BE2C (cell line): ENCODE measurements at regions not wholly inside any gene's neighbourhood (a gene's known extent, or its start where the extent isn't known, plus 50 kb on each side); places are given as distances from the start of the nearest gene placed in this dataset.

Experiments used
- DNase-seq: peaks from one replicate; pipeline ENCODE4 v3.0.0-alpha.2; 2020
- H3K27me3 ChIP-seq: fragments of 250-450 bp; sonication (Bioruptor Pico); 2 replicates; pipeline ENCODE4 v1.5.1; 2020; ENCODE audit warnings: mild to moderate bottlenecking
- H3K36me3 ChIP-seq: fragments of 250-450 bp; sonication (Bioruptor Pico); 2 replicates; pipeline ENCODE4 v1.5.1; 2020; ENCODE audit warnings: mild to moderate bottlenecking
- H3K4me1 ChIP-seq: fragments of 250-450 bp; sonication (Bioruptor Pico); 2 replicates; pipeline ENCODE4 v1.5.1; 2020
- H3K4me3 ChIP-seq: 2 replicates; pipeline ENCODE4 v1.5.1; 2011; ENCODE audit warnings: low read depth, low read length
- H3K9me3 ChIP-seq: fragments of 250-450 bp; sonication (Bioruptor Pico); 2 replicates; pipeline ENCODE4 v1.5.1; 2020
- CTCF ChIP-seq: IDR thresholded peaks from 2 replicates; pipeline ENCODE4 v1.5.1; 2012; ENCODE audit warnings: mild to moderate bottlenecking, low read depth, low read length

DNA sequence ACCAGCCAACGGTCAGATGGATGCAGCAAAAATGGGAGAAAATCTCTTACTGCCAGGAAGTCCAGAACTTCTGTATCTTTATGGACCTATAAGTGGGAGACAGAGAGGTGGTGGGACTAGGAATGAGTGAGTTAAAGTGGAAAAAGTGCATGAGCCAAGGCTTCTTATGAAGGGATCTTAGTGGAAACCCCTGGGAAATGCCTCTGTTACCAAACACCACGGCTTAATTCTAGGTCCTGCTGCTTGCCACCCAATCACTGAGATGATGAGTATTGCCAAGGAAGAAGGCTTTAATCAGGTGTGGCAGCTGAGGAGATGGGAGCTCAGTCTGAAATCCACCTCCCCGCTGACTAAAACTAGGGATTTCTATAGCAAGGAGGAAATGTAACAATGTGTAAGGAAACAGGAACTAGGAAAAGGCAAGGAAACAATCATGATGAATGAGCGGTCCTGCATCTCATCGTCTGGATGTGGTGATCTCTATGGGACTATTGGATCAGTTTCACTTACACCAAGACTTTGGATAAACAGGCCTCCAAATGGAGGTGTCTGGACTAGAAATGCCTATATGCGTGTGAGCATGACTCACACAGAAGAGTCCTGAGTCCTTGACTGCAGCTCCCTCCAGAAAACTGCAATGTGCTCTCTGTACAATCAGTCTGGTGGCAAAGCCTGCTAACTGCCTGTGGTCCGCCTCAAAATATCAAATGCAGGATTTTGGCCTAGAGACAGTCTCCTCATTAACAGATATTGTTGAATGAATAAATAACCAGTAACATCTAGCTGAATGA lies 98.2 kb upstream of the PRR16 start:
- Histone ChIP-seq H3K27me3 (no peaks in the 10 kb centered on the region), H3K9me3 (no peaks in the 10 kb centered on the region), H3K4me3 (no peak overlapping the region), H3K4me1 (no peaks in the 10 kb centered on the region), H3K36me3 (no peaks in the 10 kb centered on the region)
- DNase-seq, result no peak
- TF ChIP-seq CTCF, result no peak

- no peaks in the 10 kb centered on the region for H3K9me3 ChIP-seq
- no peaks in the 10 kb centered on the region for H3K27me3 ChIP-seq
- H3K4me1 ChIP-seq, result no peaks in the 10 kb centered on the region
- peak; percentile 9 for DNase-seq
- no peak overlapping the region for H3K4me3 ChIP-seq
- no peak for TF ChIP-seq CTCF
- no peaks in the 10 kb centered on the region for H3K36me3 ChIP-seq
These were observed 96.0 kb upstream of the PRR16 start for GRCh38 chr5:120367896-120368634.

DNA sequence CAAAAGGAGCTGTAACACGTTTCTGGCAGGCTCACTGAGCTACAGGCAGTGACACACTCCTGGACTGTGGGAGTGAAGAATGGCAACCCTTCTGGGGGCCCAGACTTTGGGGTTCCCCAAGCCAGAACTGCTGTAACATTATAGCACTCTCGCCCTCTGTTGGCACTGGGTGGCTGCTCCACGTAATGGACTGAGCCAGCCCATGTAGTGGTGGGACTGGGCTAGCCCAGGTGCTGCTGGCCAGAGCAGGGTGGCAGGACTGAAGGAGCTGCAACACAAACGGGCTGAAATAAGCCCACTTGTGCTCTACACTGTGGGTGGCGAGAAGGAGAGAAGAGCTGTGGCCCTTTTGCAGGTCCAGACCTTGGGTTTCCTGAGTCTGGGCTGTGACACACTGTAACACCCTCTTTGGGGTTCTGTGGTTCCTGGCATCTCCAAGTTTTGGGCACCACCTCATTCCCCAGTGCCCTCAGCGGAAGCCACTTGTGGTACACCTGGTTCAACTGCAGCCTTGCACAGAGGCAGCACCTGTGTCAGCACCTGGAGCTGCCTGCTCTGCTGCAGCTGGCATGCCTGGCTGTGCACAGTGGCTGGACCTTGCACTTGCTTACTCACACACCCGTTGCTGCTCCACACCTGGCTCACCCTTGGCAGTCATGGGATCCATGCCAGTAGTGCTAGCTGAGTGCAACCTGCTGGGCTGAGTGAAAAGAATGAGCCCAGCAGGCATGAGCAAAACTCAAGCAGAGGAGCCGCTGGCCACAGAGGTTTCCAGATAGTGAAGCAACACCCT lies 95.0 kb upstream of the PRR16 start:
- Histone ChIP-seq H3K27me3 (no peaks in the 10 kb centered on the region), H3K36me3 (no peaks in the 10 kb centered on the region), H3K9me3 (no peaks in the 10 kb centered on the region), H3K4me1 (no peaks in the 10 kb centered on the region), H3K4me3 (no peak overlapping the region)
- DNase-seq, result no peak
- TF ChIP-seq CTCF, result no peak

- Histone ChIP-seq H3K4me3 (no peak overlapping the region), H3K36me3 (no peaks in the 10 kb centered on the region), H3K9me3 (no peaks in the 10 kb centered on the region), H3K4me1 (no peaks in the 10 kb centered on the region), H3K27me3 (no peaks in the 10 kb centered on the region)
- no peak for TF ChIP-seq CTCF
- no peak for DNase-seq
These were observed 91.2 kb upstream of the PRR16 start for GRCh38 chr5:120372899-120373298.

DNA sequence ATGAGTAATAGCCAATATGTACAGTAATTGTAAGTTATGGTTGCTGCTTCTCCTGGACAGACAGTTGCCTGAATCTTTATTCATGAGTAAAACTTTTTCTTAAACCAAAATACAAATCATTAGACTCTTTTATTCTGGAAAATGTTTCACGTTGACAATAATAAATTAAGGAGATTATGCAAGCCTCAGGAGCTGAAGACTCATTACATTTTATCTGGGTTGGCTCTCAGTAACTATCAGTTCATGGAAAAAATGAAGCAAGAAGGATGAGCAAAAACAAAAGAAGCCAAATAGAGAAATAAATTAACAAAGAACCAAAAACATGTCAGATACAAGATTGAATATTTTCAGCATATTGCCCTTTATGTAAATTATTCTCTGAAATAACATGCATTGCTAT lies 88.9 kb upstream of the PRR16 start:
- Histone ChIP-seq H3K9me3 (no peaks in the 10 kb centered on the region), H3K4me1 (no peaks in the 10 kb centered on the region), H3K27me3 (no peaks in the 10 kb centered on the region), H3K4me3 (no peak overlapping the region), H3K36me3 (no peaks in the 10 kb centered on the region)
- TF ChIP-seq CTCF, result no peak
- DNase-seq, result no peak
